ENCODE measurements at regions not wholly inside any gene's neighbourhood (a gene's known extent, or its start where the extent isn't known, plus 50 kb on each side); places are given as distances from the start of the nearest gene placed in this dataset.

DNA sequence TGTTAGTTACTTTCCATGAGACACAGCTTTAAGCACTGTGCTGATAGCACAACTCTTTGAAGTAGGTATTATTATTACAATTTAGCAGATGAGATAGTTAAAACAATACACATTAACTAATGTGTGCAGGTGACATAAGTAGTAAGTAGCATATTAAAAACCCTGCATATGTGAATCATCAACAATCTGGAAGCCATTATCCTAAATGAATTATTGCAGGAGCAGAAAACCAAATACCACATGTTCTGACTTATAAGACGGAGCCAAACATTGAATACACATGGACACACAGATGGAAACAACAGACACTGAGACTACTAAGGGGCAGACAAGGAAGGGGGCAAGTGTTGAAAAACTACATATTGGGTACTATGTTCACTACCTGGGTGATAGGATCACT is 300.3 kb upstream of the GULP1 start (continued):
- TF ChIP-seq, protein P1, sequence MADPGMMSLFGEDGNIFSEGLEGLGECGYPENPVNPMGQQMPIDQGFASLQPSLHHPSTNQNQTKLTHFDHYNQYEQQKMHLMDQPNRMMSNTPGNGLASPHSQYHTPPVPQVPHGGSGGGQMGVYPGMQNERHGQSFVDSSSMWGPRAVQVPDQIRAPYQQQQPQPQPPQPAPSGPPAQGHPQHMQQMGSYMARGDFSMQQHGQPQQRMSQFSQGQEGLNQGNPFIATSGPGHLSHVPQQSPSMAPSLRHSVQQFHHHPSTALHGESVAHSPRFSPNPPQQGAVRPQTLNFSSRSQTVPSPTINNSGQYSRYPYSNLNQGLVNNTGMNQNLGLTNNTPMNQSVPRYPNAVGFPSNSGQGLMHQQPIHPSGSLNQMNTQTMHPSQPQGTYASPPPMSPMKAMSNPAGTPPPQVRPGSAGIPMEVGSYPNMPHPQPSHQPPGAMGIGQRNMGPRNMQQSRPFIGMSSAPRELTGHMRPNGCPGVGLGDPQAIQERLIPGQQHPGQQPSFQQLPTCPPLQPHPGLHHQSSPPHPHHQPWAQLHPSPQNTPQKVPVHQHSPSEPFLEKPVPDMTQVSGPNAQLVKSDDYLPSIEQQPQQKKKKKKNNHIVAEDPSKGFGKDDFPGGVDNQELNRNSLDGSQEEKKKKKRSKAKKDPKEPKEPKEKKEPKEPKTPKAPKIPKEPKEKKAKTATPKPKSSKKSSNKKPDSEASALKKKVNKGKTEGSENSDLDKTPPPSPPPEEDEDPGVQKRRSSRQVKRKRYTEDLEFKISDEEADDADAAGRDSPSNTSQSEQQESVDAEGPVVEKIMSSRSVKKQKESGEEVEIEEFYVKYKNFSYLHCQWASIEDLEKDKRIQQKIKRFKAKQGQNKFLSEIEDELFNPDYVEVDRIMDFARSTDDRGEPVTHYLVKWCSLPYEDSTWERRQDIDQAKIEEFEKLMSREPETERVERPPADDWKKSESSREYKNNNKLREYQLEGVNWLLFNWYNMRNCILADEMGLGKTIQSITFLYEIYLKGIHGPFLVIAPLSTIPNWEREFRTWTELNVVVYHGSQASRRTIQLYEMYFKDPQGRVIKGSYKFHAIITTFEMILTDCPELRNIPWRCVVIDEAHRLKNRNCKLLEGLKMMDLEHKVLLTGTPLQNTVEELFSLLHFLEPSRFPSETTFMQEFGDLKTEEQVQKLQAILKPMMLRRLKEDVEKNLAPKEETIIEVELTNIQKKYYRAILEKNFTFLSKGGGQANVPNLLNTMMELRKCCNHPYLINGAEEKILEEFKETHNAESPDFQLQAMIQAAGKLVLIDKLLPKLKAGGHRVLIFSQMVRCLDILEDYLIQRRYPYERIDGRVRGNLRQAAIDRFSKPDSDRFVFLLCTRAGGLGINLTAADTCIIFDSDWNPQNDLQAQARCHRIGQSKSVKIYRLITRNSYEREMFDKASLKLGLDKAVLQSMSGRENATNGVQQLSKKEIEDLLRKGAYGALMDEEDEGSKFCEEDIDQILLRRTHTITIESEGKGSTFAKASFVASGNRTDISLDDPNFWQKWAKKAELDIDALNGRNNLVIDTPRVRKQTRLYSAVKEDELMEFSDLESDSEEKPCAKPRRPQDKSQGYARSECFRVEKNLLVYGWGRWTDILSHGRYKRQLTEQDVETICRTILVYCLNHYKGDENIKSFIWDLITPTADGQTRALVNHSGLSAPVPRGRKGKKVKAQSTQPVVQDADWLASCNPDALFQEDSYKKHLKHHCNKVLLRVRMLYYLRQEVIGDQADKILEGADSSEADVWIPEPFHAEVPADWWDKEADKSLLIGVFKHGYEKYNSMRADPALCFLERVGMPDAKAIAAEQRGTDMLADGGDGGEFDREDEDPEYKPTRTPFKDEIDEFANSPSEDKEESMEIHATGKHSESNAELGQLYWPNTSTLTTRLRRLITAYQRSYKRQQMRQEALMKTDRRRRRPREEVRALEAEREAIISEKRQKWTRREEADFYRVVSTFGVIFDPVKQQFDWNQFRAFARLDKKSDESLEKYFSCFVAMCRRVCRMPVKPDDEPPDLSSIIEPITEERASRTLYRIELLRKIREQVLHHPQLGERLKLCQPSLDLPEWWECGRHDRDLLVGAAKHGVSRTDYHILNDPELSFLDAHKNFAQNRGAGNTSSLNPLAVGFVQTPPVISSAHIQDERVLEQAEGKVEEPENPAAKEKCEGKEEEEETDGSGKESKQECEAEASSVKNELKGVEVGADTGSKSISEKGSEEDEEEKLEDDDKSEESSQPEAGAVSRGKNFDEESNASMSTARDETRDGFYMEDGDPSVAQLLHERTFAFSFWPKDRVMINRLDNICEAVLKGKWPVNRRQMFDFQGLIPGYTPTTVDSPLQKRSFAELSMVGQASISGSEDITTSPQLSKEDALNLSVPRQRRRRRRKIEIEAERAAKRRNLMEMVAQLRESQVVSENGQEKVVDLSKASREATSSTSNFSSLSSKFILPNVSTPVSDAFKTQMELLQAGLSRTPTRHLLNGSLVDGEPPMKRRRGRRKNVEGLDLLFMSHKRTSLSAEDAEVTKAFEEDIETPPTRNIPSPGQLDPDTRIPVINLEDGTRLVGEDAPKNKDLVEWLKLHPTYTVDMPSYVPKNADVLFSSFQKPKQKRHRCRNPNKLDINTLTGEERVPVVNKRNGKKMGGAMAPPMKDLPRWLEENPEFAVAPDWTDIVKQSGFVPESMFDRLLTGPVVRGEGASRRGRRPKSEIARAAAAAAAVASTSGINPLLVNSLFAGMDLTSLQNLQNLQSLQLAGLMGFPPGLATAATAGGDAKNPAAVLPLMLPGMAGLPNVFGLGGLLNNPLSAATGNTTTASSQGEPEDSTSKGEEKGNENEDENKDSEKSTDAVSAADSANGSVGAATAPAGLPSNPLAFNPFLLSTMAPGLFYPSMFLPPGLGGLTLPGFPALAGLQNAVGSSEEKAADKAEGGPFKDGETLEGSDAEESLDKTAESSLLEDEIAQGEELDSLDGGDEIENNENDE (IDR thresholded peaks at IDR 0.05; ENCODE audit: insufficient replicate concordance, low read length): no peak
- TF ChIP-seq, protein P2, sequence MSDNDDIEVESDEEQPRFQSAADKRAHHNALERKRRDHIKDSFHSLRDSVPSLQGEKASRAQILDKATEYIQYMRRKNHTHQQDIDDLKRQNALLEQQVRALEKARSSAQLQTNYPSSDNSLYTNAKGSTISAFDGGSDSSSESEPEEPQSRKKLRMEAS (IDR thresholded peaks at IDR 0.05): no peak
- no peak for TF ChIP-seq TAF1 (IDR thresholded peaks at IDR 0.05; ENCODE audit: low read depth, low read length)
- no peak for TF ChIP-seq HDAC2 (IDR thresholded peaks at IDR 0.05; ENCODE audit: borderline replicate concordance in 1 of 2, low read depth in 2 of 2, low read length in 2 of 2)
- TF ChIP-seq POLR2A (IDR thresholded peaks at IDR 0.05; ENCODE audit: control extremely low read depth in 1 of 2, low read depth in 2 of 2, low read length in 2 of 2): no peak
- no peak for TF ChIP-seq CHD2 (IDR thresholded peaks at IDR 0.05; ENCODE audit: low read length)
- no peak for TF ChIP-seq KDM4A (IDR thresholded peaks at IDR 0.05; ENCODE audit: low read depth, low read length, severe bottlenecking)
- TF ChIP-seq TAF7 (optimal IDR thresholded peaks at IDR 0.05; ENCODE audit: borderline replicate concordance, low read depth, low read length): no peak
- TF ChIP-seq, protein P3, sequence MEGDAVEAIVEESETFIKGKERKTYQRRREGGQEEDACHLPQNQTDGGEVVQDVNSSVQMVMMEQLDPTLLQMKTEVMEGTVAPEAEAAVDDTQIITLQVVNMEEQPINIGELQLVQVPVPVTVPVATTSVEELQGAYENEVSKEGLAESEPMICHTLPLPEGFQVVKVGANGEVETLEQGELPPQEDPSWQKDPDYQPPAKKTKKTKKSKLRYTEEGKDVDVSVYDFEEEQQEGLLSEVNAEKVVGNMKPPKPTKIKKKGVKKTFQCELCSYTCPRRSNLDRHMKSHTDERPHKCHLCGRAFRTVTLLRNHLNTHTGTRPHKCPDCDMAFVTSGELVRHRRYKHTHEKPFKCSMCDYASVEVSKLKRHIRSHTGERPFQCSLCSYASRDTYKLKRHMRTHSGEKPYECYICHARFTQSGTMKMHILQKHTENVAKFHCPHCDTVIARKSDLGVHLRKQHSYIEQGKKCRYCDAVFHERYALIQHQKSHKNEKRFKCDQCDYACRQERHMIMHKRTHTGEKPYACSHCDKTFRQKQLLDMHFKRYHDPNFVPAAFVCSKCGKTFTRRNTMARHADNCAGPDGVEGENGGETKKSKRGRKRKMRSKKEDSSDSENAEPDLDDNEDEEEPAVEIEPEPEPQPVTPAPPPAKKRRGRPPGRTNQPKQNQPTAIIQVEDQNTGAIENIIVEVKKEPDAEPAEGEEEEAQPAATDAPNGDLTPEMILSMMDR (IDR thresholded peaks at IDR 0.05; ENCODE audit: control extremely low read depth in 1 of 3, insufficient read depth in 1 of 3, low read depth in 1 of 3, low read length in 3 of 3): no peak

Data from H1 (cell line).